HEK293 (cell line): ENCODE measurements at regions not wholly inside any gene's neighbourhood (a gene's known extent, or its start where the extent isn't known, plus 50 kb on each side); places are given as distances from the start of the nearest gene placed in this dataset.

ENCODE experiments used
- CTCF ChIA-PET: fragments of 350-600 bp; formaldehyde crosslinking; extraction: SDS; loops from one replicate; lab custom pipeline; 2021; ENCODE audit warnings: antibody characterized with exemption; lab: Yijun Ruan, JAX
- POLR2A ChIA-PET: fragments of 300-600 bp; formaldehyde crosslinking; extraction: SDS; loops from one replicate; lab custom pipeline; 2020; ENCODE audit warnings: antibody characterized with exemption, inconsistent platforms; lab: Yijun Ruan, JAX
- H3K27ac ChIP-seq: fragments of 200-500 bp; sonication (Bioruptor generic); 2 replicates; pipeline ENCODE4 v1.5.1; 2014; ENCODE audit warnings: low read depth, low read length, control low read depth, inconsistent platforms; ENCODE audit errors: extremely low read depth
- H3K36me3 ChIP-seq, 2 experiments: fragments of 200-500 bp in 1 of 2; sonication (Bioruptor generic) in 1 of 2; 1 replicate in 1 of 2; 2 replicates in 1 of 2; pipeline ENCODE4 v1.5.1; 2014 to 2017; ENCODE audit warnings: inconsistent platforms in 2 of 2, low read length in 2 of 2; ENCODE audit not compliant: control insufficient read depth in 2 of 2, insufficient read depth in 1 of 2
- H3K4me1 ChIP-seq: fragments of 200-500 bp; sonication (Bioruptor generic); 2 replicates; pipeline ENCODE4 v1.5.1; 2014; ENCODE audit warnings: mild to moderate bottlenecking, low read length, inconsistent platforms; ENCODE audit not compliant: control insufficient read depth, insufficient read depth
- H3K4me3 ChIP-seq: 2 replicates; pipeline ENCODE4 v1.5.1; 2011; ENCODE audit warnings: low read depth, mild to moderate bottlenecking, control low read depth, low read length, moderate library complexity
- H3K9me3 ChIP-seq: fragments of 200-500 bp; sonication (Bioruptor generic); 2 replicates; pipeline ENCODE4 v1.5.1; 2014; ENCODE audit warnings: low read depth, low read length, inconsistent platforms; ENCODE audit not compliant: control insufficient read depth, insufficient read depth
- HOXD13 ChIP-seq: sonication (generic); formaldehyde crosslinking; IDR thresholded peaks from 2 replicates; pipeline ENCODE4 v1.8.0; 2022; ENCODE audit warnings: missing genetic modification reagents, borderline replicate concordance
- IKZF3 ChIP-seq: fragments of 450-650 bp; IDR thresholded peaks from 2 replicates; pipeline ENCODE4 v1.5.0; 2018; ENCODE audit warnings: missing biosample characterization, mild to moderate bottlenecking, missing genetic modification characterization, moderate library complexity
- REPIN1 ChIP-seq: fragments of 450-650 bp; formaldehyde crosslinking; IDR thresholded peaks from 2 replicates; pipeline ENCODE4 v1.5.1; 2017; ENCODE audit warnings: missing biosample characterization, missing genetic modification characterization, low read depth
- SALL2 ChIP-seq: fragments of 450-650 bp; formaldehyde crosslinking; IDR thresholded peaks from 2 replicates; pipeline ENCODE4 v1.5.0; 2017; ENCODE audit warnings: missing biosample characterization, mild to moderate bottlenecking, missing genetic modification characterization, borderline replicate concordance
- ZNF10 ChIP-seq: fragments of 450-650 bp; formaldehyde crosslinking; IDR thresholded peaks from 2 replicates; pipeline ENCODE4 v1.5.1; 2017; ENCODE audit warnings: missing biosample characterization, missing genetic modification characterization
- ZNF121 ChIP-seq: fragments of 450-650 bp; formaldehyde crosslinking; IDR thresholded peaks from 2 replicates; pipeline ENCODE4 v1.5.1; 2016; ENCODE audit warnings: missing biosample characterization, missing genetic modification characterization
- ZNF133 ChIP-seq: fragments of 450-650 bp; formaldehyde crosslinking; IDR thresholded peaks from 2 replicates; pipeline ENCODE4 v1.5.1; 2016; ENCODE audit warnings: missing biosample characterization, missing genetic modification characterization
- ZNF184 ChIP-seq: fragments of 450-650 bp; IDR thresholded peaks from 2 replicates; pipeline ENCODE4 v1.5.1; 2018; ENCODE audit warnings: missing biosample characterization, mild to moderate bottlenecking, missing genetic modification characterization
- ZNF19 ChIP-seq: fragments of 450-650 bp; formaldehyde crosslinking; IDR thresholded peaks from 2 replicates; pipeline ENCODE4; 2016; ENCODE audit warnings: missing biosample characterization, missing genetic modification characterization, low read depth
- ZNF211 ChIP-seq: fragments of 450-650 bp; formaldehyde crosslinking; IDR thresholded peaks from 2 replicates; pipeline ENCODE4 v1.5.1; 2016; ENCODE audit warnings: low read depth, missing biosample characterization, missing genetic modification characterization
- ZNF416 ChIP-seq: fragments of 450-650 bp; formaldehyde crosslinking; IDR thresholded peaks from 2 replicates; pipeline ENCODE4 v1.5.1; 2016; ENCODE audit warnings: missing biosample characterization, missing genetic modification characterization
- ZNF423 ChIP-seq: fragments of 450-650 bp; formaldehyde crosslinking; IDR thresholded peaks from 2 replicates; pipeline ENCODE4 v1.5.1; 2016; ENCODE audit warnings: missing biosample characterization, missing genetic modification characterization
- ZNF449 ChIP-seq: fragments of 450-650 bp; formaldehyde crosslinking; IDR thresholded peaks from 2 replicates; pipeline ENCODE4 v1.5.1; 2017; ENCODE audit warnings: missing biosample characterization, mild to moderate bottlenecking, missing genetic modification characterization, moderate library complexity
- ZNF544 ChIP-seq: fragments of 450-650 bp; formaldehyde crosslinking; IDR thresholded peaks from 2 replicates; pipeline ENCODE4 v1.5.0; 2017; ENCODE audit warnings: missing biosample characterization, missing genetic modification characterization
- ZNF654 ChIP-seq: fragments of 450-650 bp; formaldehyde crosslinking; IDR thresholded peaks from 2 replicates; pipeline ENCODE4 v1.5.1; 2016; ENCODE audit warnings: low read depth, missing biosample characterization, missing genetic modification characterization
- ZNF660 ChIP-seq: fragments of 450-650 bp; IDR thresholded peaks from 2 replicates; pipeline ENCODE4 v1.5.1; 2018; ENCODE audit warnings: missing biosample characterization, mild to moderate bottlenecking, missing genetic modification characterization
- ZNF747 ChIP-seq: fragments of 450-650 bp; formaldehyde crosslinking; IDR thresholded peaks from 2 replicates; pipeline ENCODE4 v1.5.1; 2016; ENCODE audit warnings: missing biosample characterization, missing genetic modification characterization
- ZSCAN16 ChIP-seq: fragments of 450-650 bp; formaldehyde crosslinking; IDR thresholded peaks from 2 replicates; pipeline ENCODE4 v1.5.1; 2016; ENCODE audit warnings: missing biosample characterization, missing genetic modification characterization

- TF ChIP-seq ZNF133 (no peak), ZSCAN16 (no peak), ZNF10 (no peak), ZNF747 (no peak), ZNF544 (tag by site-specific recombination) (no peak)
- H3K36me3 ChIP-seq, result no peaks in the 10 kb centered on the region
- H3K27ac ChIP-seq, result no peak overlapping the region
- H3K4me1 ChIP-seq, result no peaks in the 10 kb centered on the region
- H3K9me3 ChIP-seq, result no peaks in the 10 kb centered on the region
- H3K4me3 ChIP-seq, result no peak overlapping the region
- POLR2A ChIA-PET, result no interaction called here
- CTCF ChIA-PET, result interaction anchor here (0.5 to 4.0 kb wide), 10 partner anchors 9 to 1942 kb away, joined by 3 to 44 read pairs (median 4); no protein-coding TSS in a partner anchor
Observed at GRCh38 chr15:95290176-95290974, 1040.1 kb upstream of the NR2F2 start.

- Histone ChIP-seq H3K9me3 (no peaks in the 10 kb centered on the region), H3K4me3 (no peak overlapping the region), H3K27ac (no peak overlapping the region), H3K4me1 (peaks cover 3% of the 10 kb centered on the region), H3K36me3 (no peaks in the 10 kb centered on the region)
- ChIA-PET CTCF (interaction anchor here (0.6 to 4.0 kb wide), 22 partner anchors 11 to 1296 kb away, joined by 3 to 44 read pairs (median 4); no protein-coding TSS in a partner anchor), POLR2A (no interaction called here)
- TF ChIP-seq SALL2 (tag by site-specific recombination) (no peak), ZNF654 (peak; percentile 9; the same call in 1 of the 2 replicates), ZNF660 (tag by site-specific recombination) (peak; percentile 76), IKZF3 (tag by site-specific recombination) (0 out of 2 replicates have a peak, but pooled peaks have one; percentile 24)
Observed at GRCh38 chr15:95291898-95292472, 1038.5 kb upstream of the NR2F2 start.

GRCh38 chr15:95292785-95293450 is 1037.6 kb upstream of the NR2F2 start:
- H3K36me3 ChIP-seq, result no peaks in the 10 kb centered on the region
- H3K27ac ChIP-seq, result no peak overlapping the region
- no peaks in the 10 kb centered on the region for H3K9me3 ChIP-seq
- TF ChIP-seq ZNF121 (tag by site-specific recombination) (no peak), ZNF449 (no peak), ZNF184 (tag by site-specific recombination) (no peak)
- no peak overlapping the region for H3K4me3 ChIP-seq
- POLR2A ChIA-PET, result no interaction called here
- CTCF ChIA-PET, result interaction anchor here (0.6 to 4.0 kb wide), 21 partner anchors 12 to 1731 kb away, joined by 3 to 44 read pairs (median 3); no protein-coding TSS in a partner anchor
- H3K4me1 ChIP-seq, result peaks cover 4% of the 10 kb centered on the region

GRCh38 chr15:95293456-95294031 is 1037.0 kb upstream of the NR2F2 start:
- H3K9me3 ChIP-seq, result no peaks in the 10 kb centered on the region
- peaks cover 4% of the 10 kb centered on the region for H3K4me1 ChIP-seq
- H3K36me3 ChIP-seq, result no peaks in the 10 kb centered on the region
- ChIA-PET CTCF (interaction anchor here (0.5 to 4.0 kb wide), 9 partner anchors 12 to 1468 kb away, joined by 3 to 44 read pairs (median 3); no protein-coding TSS in a partner anchor), POLR2A (no interaction called here)
- H3K27ac ChIP-seq, result no peak overlapping the region
- no peak for TF ChIP-seq ZNF211 (tag by site-specific recombination)
- no peak for TF ChIP-seq ZNF423 (tag by site-specific recombination)
- no peak for TF ChIP-seq ZNF416 (tag by site-specific recombination)
- no peak for TF ChIP-seq HOXD13 (CRISPR knock-in tag)
- no peak for TF ChIP-seq REPIN1
- no peak for TF ChIP-seq ZNF19
- H3K4me3 ChIP-seq, result no peak overlapping the region
